ENCODE measurements at regions not wholly inside any gene's neighbourhood (a gene's known extent, or its start where the extent isn't known, plus 50 kb on each side); places are given as distances from the start of the nearest gene placed in this dataset.

GRCh38 chr3:11705049-11705448 lies 61.3 kb upstream of the VGLL4 start:
- TF ChIP-seq, protein P1, sequence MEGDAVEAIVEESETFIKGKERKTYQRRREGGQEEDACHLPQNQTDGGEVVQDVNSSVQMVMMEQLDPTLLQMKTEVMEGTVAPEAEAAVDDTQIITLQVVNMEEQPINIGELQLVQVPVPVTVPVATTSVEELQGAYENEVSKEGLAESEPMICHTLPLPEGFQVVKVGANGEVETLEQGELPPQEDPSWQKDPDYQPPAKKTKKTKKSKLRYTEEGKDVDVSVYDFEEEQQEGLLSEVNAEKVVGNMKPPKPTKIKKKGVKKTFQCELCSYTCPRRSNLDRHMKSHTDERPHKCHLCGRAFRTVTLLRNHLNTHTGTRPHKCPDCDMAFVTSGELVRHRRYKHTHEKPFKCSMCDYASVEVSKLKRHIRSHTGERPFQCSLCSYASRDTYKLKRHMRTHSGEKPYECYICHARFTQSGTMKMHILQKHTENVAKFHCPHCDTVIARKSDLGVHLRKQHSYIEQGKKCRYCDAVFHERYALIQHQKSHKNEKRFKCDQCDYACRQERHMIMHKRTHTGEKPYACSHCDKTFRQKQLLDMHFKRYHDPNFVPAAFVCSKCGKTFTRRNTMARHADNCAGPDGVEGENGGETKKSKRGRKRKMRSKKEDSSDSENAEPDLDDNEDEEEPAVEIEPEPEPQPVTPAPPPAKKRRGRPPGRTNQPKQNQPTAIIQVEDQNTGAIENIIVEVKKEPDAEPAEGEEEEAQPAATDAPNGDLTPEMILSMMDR (IDR thresholded peaks at IDR 0.05; ENCODE audit: insufficient read depth, low read length, poor library complexity, severe bottlenecking): no peak
- no peak for TF ChIP-seq EZH2phosphoT487 (conservative IDR thresholded peaks at IDR 0.05; ENCODE audit: low read length)

Data from SU-DHL-6 (cell line).